GM12878 (cell line): ENCODE measurements at regions not wholly inside any gene's neighbourhood (a gene's known extent, or its start where the extent isn't known, plus 50 kb on each side); places are given as distances from the start of the nearest gene placed in this dataset.

Source experiments
- ATAC-seq: fragments of 200-7000 bp; cut with Tn5 transposase; 3 replicates; pipeline ENCODE4 v1.9.1; 2020; ENCODE audit warnings: mild to moderate bottlenecking, moderate library complexity
- BruUV-seq: library from RNA; stranded (reverse); fragments of 400-500 nt; replicated peaks from 2 replicates; lab custom pipeline; 2021; lab: Mats Ljungman, UMichigan
- CTCF ChIA-PET: fragments of 300-600 bp; sonication (Branson Sonifier 250); formaldehyde crosslinking; extraction: SDS; loops from one replicate; lab custom pipeline; 2021; ENCODE audit warnings: inconsistent platforms; lab: Yijun Ruan, JAX
- POLR2A ChIA-PET: fragments of 350-600 bp; formaldehyde crosslinking; extraction: SDS; loops from one replicate; lab custom pipeline; 2021; ENCODE audit warnings: inconsistent platforms; lab: Charles Lee
- RAD21 ChIA-PET: fragments of 300-600 bp; sonication (Branson Sonifier 250); formaldehyde crosslinking; loops from one replicate; lab custom pipeline; 2023; ENCODE audit warnings: antibody characterized with exemption; ENCODE audit not compliant: unreplicated experiment; lab: Charles Lee
- SMC1A ChIA-PET: fragments of 300-600 bp; sonication (Branson Sonifier 250); formaldehyde crosslinking; loops from one replicate; lab custom pipeline; 2023; ENCODE audit not compliant: unreplicated experiment, uncharacterized antibody; lab: Charles Lee
- DNase-seq: peaks from one replicate; pipeline ENCODE4 v3.0.0-alpha.2; 2011; ENCODE audit warnings: low read depth, low spot score
- FAIRE-seq: peaks from 3 replicates; lab custom pipeline; 2011; peaks lifted over from hg19 to GRCh38; lab: Jason Lieb, UNC
- H2AFZ ChIP-seq: 2 replicates; pipeline ENCODE4 v1.6.0; 2011; ENCODE audit warnings: low read depth, low read length, control low read depth; ENCODE audit not compliant: control insufficient read depth
- H3K27ac ChIP-seq: 2 replicates; pipeline ENCODE4 v1.5.1; 2011; ENCODE audit warnings: control low read depth; ENCODE audit not compliant: control insufficient read depth, insufficient read depth
- H3K27me3 ChIP-seq, 2 experiments: replicated peaks in 1 of 2; 2 replicates each; pipeline versions ENCODE4 v1.6.0 to v1.6.1; 2011; ENCODE audit warnings: low read length in 1 of 2; ENCODE audit not compliant: control insufficient read depth in 2 of 2, insufficient read depth in 2 of 2
- H3K36me3 ChIP-seq, 2 experiments: 2 replicates each; pipeline ENCODE4 v1.5.1; 2011; ENCODE audit warnings: low read length in 1 of 2; ENCODE audit not compliant: control insufficient read depth in 2 of 2, insufficient read depth in 2 of 2
- H3K4me1 ChIP-seq: 2 replicates; pipeline ENCODE4 v1.6.1; 2011; ENCODE audit warnings: mild to moderate bottlenecking, low read length, moderate library complexity, mixed read lengths; ENCODE audit not compliant: control insufficient read depth, insufficient read depth
- H3K4me2 ChIP-seq: 2 replicates; pipeline ENCODE4 v1.6.0; 2011; ENCODE audit warnings: control low read depth; ENCODE audit not compliant: control insufficient read depth, insufficient read depth
- H3K4me3 ChIP-seq: fragments of 200-600 bp; sonication (generic); 2 replicates; pipeline ENCODE4 v1.5.1; 2016
- H3K79me2 ChIP-seq: 2 replicates; pipeline ENCODE4 v1.6.0; 2011; ENCODE audit warnings: low read length; ENCODE audit not compliant: control insufficient read depth, insufficient read depth
- H3K9ac ChIP-seq: 2 replicates; pipeline ENCODE4 v1.8.0; 2011; ENCODE audit warnings: low read length, control low read depth, mixed read lengths; ENCODE audit not compliant: control insufficient read depth, insufficient read depth
- H3K9me3 ChIP-seq: replicated peaks from 3 replicates; pipeline ENCODE4 v1.5.1; 2011; ENCODE audit warnings: mild to moderate bottlenecking, low read length; ENCODE audit not compliant: control insufficient read depth, insufficient read depth
- H4K20me1 ChIP-seq: 2 replicates; pipeline ENCODE4 v1.6.0; 2011; ENCODE audit not compliant: control insufficient read depth, insufficient read depth
- CBFB ChIP-seq: IDR thresholded peaks from 2 replicates; pipeline ENCODE4 v1.6.1; 2016; ENCODE audit warnings: antibody characterized with exemption, low read depth
- FOXM1 ChIP-seq: IDR thresholded peaks from 2 replicates; pipeline ENCODE4 v1.6.1; 2012; ENCODE audit warnings: low read depth, mild to moderate bottlenecking, inconsistent platforms, low read length, moderate library complexity
- IKZF2 ChIP-seq, 2 experiments: fragments of 450-650 bp; IDR thresholded peaks; 2 replicates each; pipeline ENCODE4 v1.6.1; 2017; ENCODE audit warnings: mild to moderate bottlenecking in 2 of 2, moderate library complexity in 2 of 2
- IRF4 ChIP-seq: IDR thresholded peaks from 2 replicates; pipeline ENCODE4 v1.6.1; 2011; ENCODE audit warnings: low read depth, low read length
- JUNB ChIP-seq: IDR thresholded peaks from 2 replicates; pipeline ENCODE4 v1.6.1; 2016; ENCODE audit warnings: antibody characterized with exemption, mild to moderate bottlenecking
- NBN ChIP-seq: fragments of 450-650 bp; IDR thresholded peaks from 2 replicates; pipeline ENCODE4 v1.6.1; 2016
- PAX8 ChIP-seq: fragments of 450-650 bp; IDR thresholded peaks from 2 replicates; pipeline ENCODE4 v1.6.1; 2017; ENCODE audit warnings: mild to moderate bottlenecking, moderate library complexity
- PML ChIP-seq: IDR thresholded peaks from 2 replicates; pipeline ENCODE4 v1.6.1; 2012; ENCODE audit warnings: low read length, inconsistent platforms
- RB1 ChIP-seq: fragments of 450-650 bp; formaldehyde crosslinking; IDR thresholded peaks from 2 replicates; pipeline ENCODE4 v1.6.1; 2017; ENCODE audit warnings: mild to moderate bottlenecking, borderline replicate concordance
- RELA ChIP-seq: fragments of 450-650 bp; IDR thresholded peaks from 2 replicates; pipeline ENCODE4 v1.8.0; 2014; ENCODE audit warnings: borderline replicate concordance; ENCODE audit not compliant: partially characterized antibody
- SUPT20H ChIP-seq: IDR thresholded peaks from 2 replicates; pipeline ENCODE4 v1.6.1; 2011; ENCODE audit warnings: low read depth, mild to moderate bottlenecking, low read length, moderate library complexity, borderline replicate concordance; ENCODE audit not compliant: control insufficient read depth
- WGBS: methylation state at CpG from one replicate; pipeline ENCODE4 v1.1.6; 2016; ENCODE audit warnings: low lambda C conversion rate; ENCODE audit not compliant: insufficient replicate concordance, insufficient coverage; ENCODE audit errors: missing lambda C conversion rate; 5-methylcytosine and 5-hydroxymethylcytosine counted together
- in situ Hi-C: fragments of 300-500 bp; cut with MboI; formaldehyde crosslinking; loops from 9 replicates; pipeline ENCODE4 v1.14.3; 2018; ENCODE audit warnings: mixed read lengths
- intact Hi-C: fragments of 100-400 bp; cut with micrococcal nuclease; formaldehyde crosslinking; loops from one replicate; pipeline ENCODE4 v1.14.2; 2022; ENCODE audit not compliant: unreplicated experiment

GRCh38 chr6:4316867-4317400 lies 181.6 kb upstream of the ECI2 start:
- H3K79me2 ChIP-seq: no peaks in the 10 kb centered on the region
- intact Hi-C loops (no loop called here), in situ Hi-C loops (no loop called here)
- RAD21 ChIA-PET: no interaction called here
- SMC1A ChIA-PET: no interaction called here
- H3K9ac ChIP-seq: no peak overlapping the region
- no peak overlapping the region; the same call in 1 of the 2 replicates for H2AFZ ChIP-seq
- no peaks in the 10 kb centered on the region for H3K36me3 ChIP-seq
- no TSS peak for BruUV-seq
- no peak for ATAC-seq
- CTCF ChIA-PET: no interaction called here
- POLR2A ChIA-PET: no interaction called here
- DNase-seq: no peak
- H3K4me2 ChIP-seq: no peak overlapping the region
- FAIRE-seq: no peak
- H4K20me1 ChIP-seq: no peaks in the 10 kb centered on the region
- WGBS: 8% methylated on average over 9 of the region's 9 CpGs
- H3K4me3 ChIP-seq: no peak overlapping the region
- H3K9me3 ChIP-seq: peaks cover 5% of the 10 kb centered on the region; the same call in 2 of the 3 replicates
- no peak overlapping the region for H3K27ac ChIP-seq
- no peaks in the 10 kb centered on the region for H3K27me3 ChIP-seq
- TF ChIP-seq NBN: no peak
- TF ChIP-seq SUPT20H: no peak
- no peak for TF ChIP-seq CBFB
- TF ChIP-seq RELA: no peak
- no peak for TF ChIP-seq PAX8
- no peak for TF ChIP-seq JUNB
- no peak for TF ChIP-seq RB1
- TF ChIP-seq PML: no peak
- no peak for TF ChIP-seq IKZF2 (IDR thresholded peaks at IDR 0.05)
- no peak for TF ChIP-seq FOXM1
- TF ChIP-seq IRF4: no peak
- H3K4me1 ChIP-seq: no peaks in the 10 kb centered on the region
